Fibroblast of lung (primary cell): ENCODE measurements at regions not wholly inside any gene's neighbourhood (a gene's known extent, or its start where the extent isn't known, plus 50 kb on each side); places are given as distances from the start of the nearest gene placed in this dataset.

Experiments
- DNase-seq, 2 donors: peaks; one replicate each; pipeline versions ENCODE4 v3.0.0 to v3.0.0-alpha.2; 2010; ENCODE audit warnings: low read depth in 2 of 2
- H2AFZ ChIP-seq: 2 replicates; pipeline ENCODE4 v1.5.1; 2012; ENCODE audit warnings: low read length, control low read depth, inconsistent platforms
- H3K27ac ChIP-seq: 2 replicates; pipeline ENCODE4 v1.5.1; 2011; ENCODE audit warnings: low read length, control low read depth; ENCODE audit not compliant: insufficient read depth
- H3K27me3 ChIP-seq: 2 replicates; pipeline ENCODE4 v1.5.1; 2011; ENCODE audit warnings: mild to moderate bottlenecking, low read length; ENCODE audit not compliant: control insufficient read depth, insufficient read depth
- H3K36me3 ChIP-seq: 2 replicates; pipeline ENCODE4 v1.5.1; 2011; ENCODE audit warnings: low read length; ENCODE audit not compliant: control insufficient read depth, insufficient read depth
- H3K4me1 ChIP-seq: 2 replicates; pipeline ENCODE4 v1.5.1; 2011; ENCODE audit warnings: low read length; ENCODE audit not compliant: control insufficient read depth, insufficient read depth; ENCODE audit errors: extremely low read depth
- H3K4me2 ChIP-seq: 2 replicates; pipeline ENCODE4 v1.5.1; 2011; ENCODE audit warnings: low read length, control low read depth; ENCODE audit not compliant: insufficient read depth; ENCODE audit errors: extremely low read depth
- H3K4me3 ChIP-seq, 4 experiments: fragments of 200-600 bp in 1 of 4; sonication (generic) in 1 of 4; replicated peaks in 1 of 4; 2 replicates each; pipeline ENCODE4 v1.5.1; 2011 to 2016; ENCODE audit warnings: low read length in 4 of 4, low read depth in 3 of 4, mild to moderate bottlenecking in 3 of 4, control low read depth in 2 of 4, inconsistent platforms in 1 of 4, mixed read lengths in 1 of 4; ENCODE audit not compliant: insufficient read depth in 1 of 4; ENCODE audit errors: control extremely low read depth in 1 of 4
- H3K79me2 ChIP-seq: 2 replicates; pipeline ENCODE4 v1.5.1; 2012; ENCODE audit warnings: mild to moderate bottlenecking, low read length, inconsistent platforms; ENCODE audit not compliant: control insufficient read depth, insufficient read depth
- H3K9ac ChIP-seq: 2 replicates; pipeline ENCODE4 v1.5.1; 2011; ENCODE audit warnings: mild to moderate bottlenecking, low read length, control low read depth; ENCODE audit not compliant: insufficient read depth
- H3K9me3 ChIP-seq: 2 replicates; pipeline ENCODE4 v1.5.1; 2012; ENCODE audit warnings: low read depth, low read length; ENCODE audit not compliant: control insufficient read depth, insufficient read depth
- H4K20me1 ChIP-seq: 2 replicates; pipeline ENCODE4 v1.5.1; 2011; ENCODE audit warnings: low read length; ENCODE audit not compliant: control insufficient read depth, insufficient read depth; ENCODE audit errors: extremely low read depth
- CTCF ChIP-seq, 2 donors: IDR thresholded peaks in 1 of 2; conservative IDR thresholded peaks in 1 of 2; 1 replicate in 1 of 2; 2 replicates in 1 of 2; pipeline ENCODE4 v1.5.1; 2011 to 2012; ENCODE audit warnings: low read length in 2 of 2, control low read depth in 1 of 2, inconsistent platforms in 1 of 2, low read depth in 1 of 2, mild to moderate bottlenecking in 1 of 2
- EZH2 ChIP-seq: IDR thresholded peaks from 2 replicates; pipeline ENCODE4 v1.5.1; 2012; ENCODE audit warnings: low read length, control low read depth, mild to moderate bottlenecking; ENCODE audit errors: missing control alignments

- H3K4me1 ChIP-seq, result no peaks in the 10 kb centered on the region
- no peaks in the 10 kb centered on the region for H3K9me3 ChIP-seq
- no peak overlapping the region for H3K27ac ChIP-seq
- no peaks in the 10 kb centered on the region for H3K27me3 ChIP-seq
- H3K9ac ChIP-seq, result no peak overlapping the region
- no peak overlapping the region for H2AFZ ChIP-seq
- no peaks in the 10 kb centered on the region for H4K20me1 ChIP-seq
- no peaks in the 10 kb centered on the region for H3K36me3 ChIP-seq
- DNase-seq, result peak in 1 of 2 donors; percentile 16
- no peak overlapping the region for H3K4me2 ChIP-seq
- no peak overlapping the region for H3K4me3 ChIP-seq
- no peaks in the 10 kb centered on the region for H3K79me2 ChIP-seq
- no peak for TF ChIP-seq CTCF (conservative IDR thresholded peaks at IDR 0.05 in 1 of 2, IDR thresholded peaks at IDR 0.05 in 1 of 2; ENCODE audit: low read depth in 1 of 2, low read length in 2 of 2)
Observed at GRCh38 chr2:5464657-5465056, 227.5 kb upstream of the SOX11 start.

GRCh38 chr2:5465859-5466258 is 226.3 kb upstream of the SOX11 start:
- no peaks in the 10 kb centered on the region for H4K20me1 ChIP-seq
- no peak overlapping the region for H3K4me2 ChIP-seq
- no peak overlapping the region for H3K9ac ChIP-seq
- no peaks in the 10 kb centered on the region for H3K9me3 ChIP-seq
- DNase-seq, result no peak
- TF ChIP-seq EZH2, result no peak
- no peak for TF ChIP-seq CTCF (conservative IDR thresholded peaks at IDR 0.05 in 1 of 2, IDR thresholded peaks at IDR 0.05 in 1 of 2; ENCODE audit: low read depth in 1 of 2, low read length in 2 of 2)
- H3K27ac ChIP-seq, result no peak overlapping the region
- H3K27me3 ChIP-seq, result no peaks in the 10 kb centered on the region
- H3K4me3 ChIP-seq, result no peak overlapping the region
- no peaks in the 10 kb centered on the region for H3K4me1 ChIP-seq
- no peaks in the 10 kb centered on the region for H3K36me3 ChIP-seq
- H2AFZ ChIP-seq, result no peak overlapping the region
- H3K79me2 ChIP-seq, result no peaks in the 10 kb centered on the region

- no peaks in the 10 kb centered on the region for H4K20me1 ChIP-seq
- no peaks in the 10 kb centered on the region for H3K36me3 ChIP-seq
- H3K4me3 ChIP-seq, result no peak overlapping the region
- H3K27ac ChIP-seq, result no peak overlapping the region
- H3K79me2 ChIP-seq, result no peaks in the 10 kb centered on the region
- no peak for TF ChIP-seq EZH2
- no peak for TF ChIP-seq CTCF (conservative IDR thresholded peaks at IDR 0.05 in 1 of 2, IDR thresholded peaks at IDR 0.05 in 1 of 2; ENCODE audit: low read depth in 1 of 2, low read length in 2 of 2)
- no peak overlapping the region for H3K9ac ChIP-seq
- H3K27me3 ChIP-seq, result no peaks in the 10 kb centered on the region
- no peaks in the 10 kb centered on the region for H3K4me1 ChIP-seq
- H2AFZ ChIP-seq, result no peak overlapping the region
- no peak overlapping the region for H3K4me2 ChIP-seq
- no peaks in the 10 kb centered on the region for H3K9me3 ChIP-seq
- no peak for DNase-seq
Observed at GRCh38 chr2:5467178-5467905, 224.8 kb upstream of the SOX11 start.
